Right atrium auricular region (tissue), 2 donors: ENCODE measurements at regions not wholly inside any gene's neighbourhood (a gene's known extent, or its start where the extent isn't known, plus 50 kb on each side); places are given as distances from the start of the nearest gene placed in this dataset.

ENCODE experiments used
- DNase-seq: peaks from one replicate; pipeline ENCODE4 v3.0.0-alpha.2; 2019; ENCODE audit warnings: low spot score
- H3K27ac ChIP-seq, 2 donors: fragments of 200-600 bp; sonication (generic); 1 replicate in 1 of 2; 2 replicates in 1 of 2; pipeline ENCODE4 v1.5.1; 2016 to 2019
- H3K27me3 ChIP-seq, 2 donors: fragments of 200-600 bp; sonication (generic); one replicate each; pipeline versions ENCODE4 v1.5.1 to v1.6.0; 2017 to 2019
- H3K36me3 ChIP-seq: fragments of 200-600 bp; sonication (generic); one replicate; pipeline ENCODE4 v1.5.1; 2016
- H3K4me1 ChIP-seq, 2 donors: fragments of 200-600 bp; sonication (generic); one replicate each; pipeline versions ENCODE4 v1.5.1 to v1.6.0; 2017 to 2019
- H3K4me3 ChIP-seq, 2 donors: fragments of 200-600 bp; sonication (generic); 1 replicate in 1 of 2; 2 replicates in 1 of 2; pipeline ENCODE4 v1.5.1; 2017 to 2019; ENCODE audit warnings: mild to moderate bottlenecking in 1 of 2, moderate library complexity in 1 of 2
- H3K9me3 ChIP-seq, 2 donors: fragments of 200-600 bp; sonication (generic); one replicate each; pipeline ENCODE4 v1.5.1; 2019
- TF ChIP-seq, protein P1 (sequence below), 2 donors: fragments of 200-600 bp; sonication (generic); IDR thresholded peaks; one replicate each; pipeline ENCODE4 v1.5.1; 2019; ENCODE audit warnings: antibody characterized with exemption in 2 of 2

DNA sequence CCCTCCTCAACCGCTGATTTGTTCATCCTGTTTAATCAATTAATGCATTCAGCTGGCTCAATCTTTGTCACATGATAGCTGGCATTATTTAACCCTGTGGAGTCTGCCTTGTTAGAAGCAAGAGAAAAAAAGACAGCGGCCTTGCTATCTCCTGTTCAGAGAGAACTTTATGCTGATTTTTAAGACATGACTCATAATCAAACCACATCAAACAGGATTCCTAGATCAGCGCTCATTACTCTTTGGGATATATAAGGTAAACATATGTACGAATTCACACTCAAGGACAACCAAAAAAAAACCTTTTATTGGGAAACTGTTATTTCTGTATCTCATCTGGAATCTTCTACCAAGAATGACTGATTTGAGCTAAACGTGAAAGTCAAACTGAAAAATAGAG lies 195.1 kb downstream of the C1D start:
- TF ChIP-seq, protein P1, sequence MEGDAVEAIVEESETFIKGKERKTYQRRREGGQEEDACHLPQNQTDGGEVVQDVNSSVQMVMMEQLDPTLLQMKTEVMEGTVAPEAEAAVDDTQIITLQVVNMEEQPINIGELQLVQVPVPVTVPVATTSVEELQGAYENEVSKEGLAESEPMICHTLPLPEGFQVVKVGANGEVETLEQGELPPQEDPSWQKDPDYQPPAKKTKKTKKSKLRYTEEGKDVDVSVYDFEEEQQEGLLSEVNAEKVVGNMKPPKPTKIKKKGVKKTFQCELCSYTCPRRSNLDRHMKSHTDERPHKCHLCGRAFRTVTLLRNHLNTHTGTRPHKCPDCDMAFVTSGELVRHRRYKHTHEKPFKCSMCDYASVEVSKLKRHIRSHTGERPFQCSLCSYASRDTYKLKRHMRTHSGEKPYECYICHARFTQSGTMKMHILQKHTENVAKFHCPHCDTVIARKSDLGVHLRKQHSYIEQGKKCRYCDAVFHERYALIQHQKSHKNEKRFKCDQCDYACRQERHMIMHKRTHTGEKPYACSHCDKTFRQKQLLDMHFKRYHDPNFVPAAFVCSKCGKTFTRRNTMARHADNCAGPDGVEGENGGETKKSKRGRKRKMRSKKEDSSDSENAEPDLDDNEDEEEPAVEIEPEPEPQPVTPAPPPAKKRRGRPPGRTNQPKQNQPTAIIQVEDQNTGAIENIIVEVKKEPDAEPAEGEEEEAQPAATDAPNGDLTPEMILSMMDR (IDR thresholded peaks at IDR 0.05): no peak
- no peak overlapping the region for H3K4me3 ChIP-seq
- H3K36me3 ChIP-seq: no peaks in the 10 kb centered on the region
- H3K4me1 ChIP-seq: no peaks in the 10 kb centered on the region
- no peak for DNase-seq
- H3K27me3 ChIP-seq: no peaks in the 10 kb centered on the region
- H3K27ac ChIP-seq: no peak overlapping the region
- H3K9me3 ChIP-seq: no peaks in the 10 kb centered on the region

DNA sequence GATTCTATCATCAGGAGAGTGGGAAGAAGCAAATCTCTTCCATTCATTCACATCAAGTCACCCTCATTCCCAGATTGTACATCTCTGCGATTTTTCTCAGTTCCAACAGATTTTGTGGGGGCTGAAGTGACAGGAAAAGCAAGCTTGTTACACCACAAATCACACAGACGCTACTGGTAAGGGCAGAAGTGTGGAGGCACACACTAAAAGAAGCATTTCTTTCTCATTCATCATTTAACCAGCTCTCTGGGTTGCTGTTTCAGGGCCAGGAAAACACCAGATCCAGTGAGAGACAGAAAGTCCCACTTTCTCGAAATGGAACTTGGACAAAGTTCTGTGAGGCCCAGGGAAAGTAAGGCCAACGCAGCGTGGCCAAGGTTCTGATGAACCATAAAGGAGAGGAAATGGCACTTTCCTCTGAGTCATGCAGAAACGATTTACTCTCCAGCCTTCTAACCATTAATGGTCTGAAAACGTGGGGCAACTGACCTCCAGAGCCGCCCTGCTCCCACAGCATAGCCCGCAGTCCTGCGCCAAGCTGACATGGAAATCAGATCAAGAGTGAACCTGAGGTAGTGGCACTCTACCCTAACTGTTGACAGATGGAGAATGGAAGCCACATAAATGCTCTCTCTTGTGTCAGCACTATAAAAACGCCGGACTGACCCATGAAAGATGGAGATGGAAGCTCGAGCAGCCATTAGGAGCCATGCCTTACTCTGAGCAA lies 191.0 kb downstream of the C1D start:
- no peak overlapping the region for H3K27ac ChIP-seq
- H3K27me3 ChIP-seq: no peaks in the 10 kb centered on the region
- H3K9me3 ChIP-seq: peaks cover 0 to 7% of the 10 kb centered on the region in 2 donors
- no peaks in the 10 kb centered on the region for H3K36me3 ChIP-seq
- DNase-seq: no peak
- H3K4me1 ChIP-seq: no peaks in the 10 kb centered on the region
- TF ChIP-seq, protein P1 (IDR thresholded peaks at IDR 0.05): no peak
- H3K4me3 ChIP-seq: no peak overlapping the region

DNA sequence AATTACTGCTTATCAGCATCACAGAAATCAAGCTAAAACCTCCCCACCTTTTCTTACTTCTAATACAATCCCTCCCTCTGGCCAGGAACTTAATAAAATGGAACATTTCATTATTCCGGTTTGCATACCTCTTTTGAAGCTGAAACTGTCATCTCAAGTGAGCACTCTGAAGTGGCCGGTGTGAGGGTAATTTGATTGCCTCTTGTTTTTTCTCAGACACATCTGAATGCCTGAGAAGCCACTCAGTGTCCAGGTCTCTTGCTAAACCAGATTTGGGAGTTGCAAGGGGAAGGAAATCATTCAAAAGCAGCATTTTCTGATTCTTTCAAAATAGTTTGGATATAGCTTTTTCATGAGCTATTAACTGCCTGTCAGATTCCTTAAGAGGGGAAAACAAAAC lies 190.3 kb downstream of the C1D start:
- no peaks in the 10 kb centered on the region for H3K4me1 ChIP-seq
- no peak overlapping the region for H3K4me3 ChIP-seq
- no peaks in the 10 kb centered on the region for H3K36me3 ChIP-seq
- TF ChIP-seq, protein P1 (IDR thresholded peaks at IDR 0.05): no peak
- H3K27ac ChIP-seq: no peak overlapping the region
- H3K9me3 ChIP-seq: peaks cover 0 to 7% of the 10 kb centered on the region in 2 donors
- no peaks in the 10 kb centered on the region for H3K27me3 ChIP-seq
- DNase-seq: no peak

DNA sequence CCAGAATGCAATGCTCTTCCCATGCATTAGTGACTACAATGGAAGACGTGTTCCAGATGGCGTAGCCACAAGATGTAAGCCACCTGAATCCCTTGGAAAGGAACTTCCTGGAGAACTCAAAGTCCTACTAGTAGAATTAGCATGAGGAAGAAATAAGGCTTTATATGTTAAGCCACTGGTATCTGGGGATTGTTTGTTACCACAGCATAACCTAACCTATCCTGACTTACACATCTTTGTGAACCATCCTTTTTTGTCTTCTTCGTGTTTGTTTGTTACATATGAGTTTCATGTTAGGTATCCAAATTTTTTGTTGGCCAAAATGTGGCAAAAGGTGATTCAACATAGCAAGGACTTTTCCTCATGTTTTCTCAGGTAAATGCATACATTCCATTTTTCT lies 188.9 kb downstream of the C1D start:
- no peaks in the 10 kb centered on the region for H3K36me3 ChIP-seq
- no peaks in the 10 kb centered on the region for H3K4me1 ChIP-seq
- TF ChIP-seq, protein P1 (IDR thresholded peaks at IDR 0.05): no peak
- no peak overlapping the region for H3K4me3 ChIP-seq
- no peaks in the 10 kb centered on the region for H3K27me3 ChIP-seq
- peaks cover 0 to 7% of the 10 kb centered on the region in 2 donors for H3K9me3 ChIP-seq
- DNase-seq: no peak
- no peak overlapping the region for H3K27ac ChIP-seq

DNA sequence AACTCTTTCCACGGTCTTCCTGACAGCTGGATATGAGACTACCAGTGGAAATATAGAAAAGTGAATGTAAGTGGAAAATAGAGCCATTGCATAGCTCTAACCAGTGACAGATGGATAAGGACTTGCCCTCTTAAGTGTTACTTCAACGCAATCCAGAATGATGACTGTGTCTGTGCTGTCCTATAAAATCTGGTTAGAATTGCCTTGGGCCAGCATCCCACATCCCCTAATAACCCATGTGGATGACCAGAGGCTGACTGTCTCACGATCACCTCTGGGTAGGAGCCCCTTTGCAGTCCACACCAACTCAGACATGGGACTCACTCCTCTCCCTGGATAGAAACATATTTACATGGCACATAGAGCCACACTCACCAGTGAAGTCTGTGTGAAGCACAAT lies 186.6 kb downstream of the C1D start:
- DNase-seq: no peak
- no peaks in the 10 kb centered on the region for H3K36me3 ChIP-seq
- peaks cover 0 to 7% of the 10 kb centered on the region in 2 donors for H3K9me3 ChIP-seq
- H3K27me3 ChIP-seq: no peaks in the 10 kb centered on the region
- no peaks in the 10 kb centered on the region for H3K4me1 ChIP-seq
- TF ChIP-seq, protein P1 (IDR thresholded peaks at IDR 0.05): no peak
- H3K4me3 ChIP-seq: no peak overlapping the region
- no peak overlapping the region for H3K27ac ChIP-seq

DNA sequence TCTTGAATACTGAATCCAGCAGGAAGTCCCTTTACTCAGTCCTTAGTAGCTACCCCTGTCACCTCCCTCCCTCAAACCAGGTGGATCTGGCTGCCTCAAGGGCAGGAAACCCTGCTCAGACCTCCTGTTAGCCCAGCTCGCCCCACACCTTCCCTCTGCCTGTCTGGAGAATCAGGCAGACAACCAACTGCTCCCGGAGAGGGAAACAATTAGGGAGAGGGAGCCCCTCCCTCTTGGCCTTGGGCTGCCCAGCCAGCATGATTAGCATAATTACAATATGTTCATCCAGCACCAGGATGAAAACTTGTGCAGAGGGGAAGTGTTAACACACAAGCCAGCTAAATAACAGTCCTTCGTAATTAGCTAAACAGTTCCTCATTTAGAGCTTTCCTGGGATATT lies 185.5 kb downstream of the C1D start:
- H3K4me1 ChIP-seq: no peaks in the 10 kb centered on the region
- DNase-seq: no peak
- H3K36me3 ChIP-seq: no peaks in the 10 kb centered on the region
- no peak overlapping the region for H3K4me3 ChIP-seq
- H3K27ac ChIP-seq: no peak overlapping the region
- H3K9me3 ChIP-seq: peaks cover 0 to 7% of the 10 kb centered on the region in 2 donors
- no peaks in the 10 kb centered on the region for H3K27me3 ChIP-seq
- TF ChIP-seq, protein P1 (IDR thresholded peaks at IDR 0.05): no peak
